OCI-LY3 (cell line): ENCODE measurements at regions not wholly inside any gene's neighbourhood (a gene's known extent, or its start where the extent isn't known, plus 50 kb on each side); places are given as distances from the start of the nearest gene placed in this dataset.

Source experiments
- H2AFZ ChIP-seq: fragments of 200-600, 300-600 bp; shearing (Covaris generic); 2 replicates; pipeline ENCODE4 v1.6.0; 2014; ENCODE audit warnings: antibody characterized with exemption, low read depth, low read length
- H3K27ac ChIP-seq: fragments of 200-600, 300-600 bp; sonication (generic); 2 replicates; pipeline ENCODE4 v1.5.1; 2014; ENCODE audit warnings: mild to moderate bottlenecking, low read length, moderate library complexity, mixed read lengths
- H3K27me3 ChIP-seq: fragments of 200-600, 300-600 bp; sonication (generic); 2 replicates; pipeline ENCODE4 v1.6.1; 2014; ENCODE audit warnings: low read depth, low read length, mixed read lengths
- H3K36me3 ChIP-seq: fragments of 200-600, 300-600 bp; sonication (generic); replicated peaks from 2 replicates; pipeline ENCODE3; 2014; ENCODE audit warnings: low read depth, low read length, mixed read lengths
- H3K4me1 ChIP-seq: fragments of 300-600, 200-600 bp; sonication (generic); 2 replicates; pipeline ENCODE4 v1.6.1; 2014; ENCODE audit warnings: low read length, mixed read lengths
- H3K4me2 ChIP-seq: fragments of 200-600, 300-600 bp; sonication (generic); 2 replicates; pipeline ENCODE4 v1.6.1; 2014; ENCODE audit warnings: low read length, mixed read lengths
- H3K4me3 ChIP-seq: fragments of 300-600, 200-600 bp; sonication (generic); 2 replicates; pipeline ENCODE4 v1.5.1; 2014; ENCODE audit warnings: antibody characterized with exemption, mild to moderate bottlenecking, low read length, moderate library complexity
- H3K79me2 ChIP-seq: fragments of 300-600, 200-600 bp; shearing (Covaris generic); 2 replicates; pipeline ENCODE4 v1.6.1; 2014; ENCODE audit warnings: mild to moderate bottlenecking, low read length, mixed read lengths
- H3K9ac ChIP-seq: fragments of 300-600, 200-600 bp; shearing (Covaris generic); 2 replicates; pipeline ENCODE4 v1.6.0; 2014; ENCODE audit warnings: mild to moderate bottlenecking, low read length, moderate library complexity
- H3K9me3 ChIP-seq: fragments of 200-600, 300-600 bp; shearing (Covaris generic); 2 replicates; pipeline ENCODE4 v1.6.1; 2014; ENCODE audit warnings: low read length, mixed read lengths; ENCODE audit not compliant: insufficient read depth
- H4K20me1 ChIP-seq: fragments of 200-600, 300-600 bp; sonication (generic); 2 replicates; pipeline ENCODE4 v1.6.1; 2016; ENCODE audit warnings: low read length, mixed read lengths; ENCODE audit not compliant: insufficient read depth
- EZH2phosphoT487 ChIP-seq: fragments of 200-600 bp; shearing (Covaris generic); IDR thresholded peaks from 2 replicates; pipeline ENCODE4 v1.6.1; 2018; ENCODE audit warnings: antibody characterized with exemption, mixed run types, low read depth
- TF ChIP-seq, protein P1 (sequence below): fragments of 200-600, 300-600 bp; sonication (generic); IDR thresholded peaks from 2 replicates; pipeline ENCODE4 v1.5.1; 2014; ENCODE audit warnings: antibody characterized with exemption, low read length, low read depth

DNA sequence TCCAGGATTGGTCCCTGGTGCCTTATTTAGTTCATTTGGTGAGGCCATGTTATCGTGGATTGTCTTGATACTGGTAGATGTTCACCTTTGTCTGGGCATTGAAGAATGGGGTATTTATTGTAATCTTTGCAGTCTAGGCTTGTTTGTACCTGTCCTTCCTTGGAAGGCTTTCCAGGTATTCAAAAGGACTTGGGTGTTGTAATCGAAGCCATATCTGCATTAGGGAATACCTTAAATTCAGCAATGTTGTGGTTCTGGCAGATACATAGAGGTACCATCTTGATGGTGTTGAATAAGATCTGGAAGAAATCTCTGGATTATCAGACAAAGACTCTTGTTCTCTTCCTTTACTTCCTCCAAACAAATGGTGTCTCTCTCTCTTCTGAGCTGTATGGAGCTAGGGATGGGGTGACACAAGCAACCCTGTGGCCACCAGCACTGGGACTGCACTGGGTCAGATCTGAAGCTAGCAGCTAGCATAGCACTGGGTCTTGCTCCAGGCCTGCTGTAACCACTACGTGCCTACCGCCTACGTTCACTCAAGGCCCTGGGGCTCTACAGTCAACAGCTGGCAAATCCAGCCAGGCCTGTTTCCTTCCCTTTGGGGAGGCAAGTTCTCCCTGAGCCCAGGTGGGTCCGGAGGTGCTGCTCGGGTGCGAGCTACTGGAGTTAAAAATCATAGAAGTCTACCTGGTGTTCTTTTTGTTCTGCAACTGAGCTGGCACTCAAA lies 261.1 kb upstream of the CITED2 start:
- Histone ChIP-seq H3K27ac (no peak overlapping the region), H3K4me3 (no peak overlapping the region), H3K9ac (no peak overlapping the region), H3K4me1 (no peaks in the 10 kb centered on the region), H4K20me1 (no peaks in the 10 kb centered on the region), H3K9me3 (no peaks in the 10 kb centered on the region), H3K4me2 (no peak overlapping the region), H3K27me3 (no peaks in the 10 kb centered on the region), H2AFZ (no peak overlapping the region), H3K79me2 (no peaks in the 10 kb centered on the region), H3K36me3 (no peaks in the 10 kb centered on the region)
- TF ChIP-seq, protein P1, sequence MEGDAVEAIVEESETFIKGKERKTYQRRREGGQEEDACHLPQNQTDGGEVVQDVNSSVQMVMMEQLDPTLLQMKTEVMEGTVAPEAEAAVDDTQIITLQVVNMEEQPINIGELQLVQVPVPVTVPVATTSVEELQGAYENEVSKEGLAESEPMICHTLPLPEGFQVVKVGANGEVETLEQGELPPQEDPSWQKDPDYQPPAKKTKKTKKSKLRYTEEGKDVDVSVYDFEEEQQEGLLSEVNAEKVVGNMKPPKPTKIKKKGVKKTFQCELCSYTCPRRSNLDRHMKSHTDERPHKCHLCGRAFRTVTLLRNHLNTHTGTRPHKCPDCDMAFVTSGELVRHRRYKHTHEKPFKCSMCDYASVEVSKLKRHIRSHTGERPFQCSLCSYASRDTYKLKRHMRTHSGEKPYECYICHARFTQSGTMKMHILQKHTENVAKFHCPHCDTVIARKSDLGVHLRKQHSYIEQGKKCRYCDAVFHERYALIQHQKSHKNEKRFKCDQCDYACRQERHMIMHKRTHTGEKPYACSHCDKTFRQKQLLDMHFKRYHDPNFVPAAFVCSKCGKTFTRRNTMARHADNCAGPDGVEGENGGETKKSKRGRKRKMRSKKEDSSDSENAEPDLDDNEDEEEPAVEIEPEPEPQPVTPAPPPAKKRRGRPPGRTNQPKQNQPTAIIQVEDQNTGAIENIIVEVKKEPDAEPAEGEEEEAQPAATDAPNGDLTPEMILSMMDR = no peak

DNA sequence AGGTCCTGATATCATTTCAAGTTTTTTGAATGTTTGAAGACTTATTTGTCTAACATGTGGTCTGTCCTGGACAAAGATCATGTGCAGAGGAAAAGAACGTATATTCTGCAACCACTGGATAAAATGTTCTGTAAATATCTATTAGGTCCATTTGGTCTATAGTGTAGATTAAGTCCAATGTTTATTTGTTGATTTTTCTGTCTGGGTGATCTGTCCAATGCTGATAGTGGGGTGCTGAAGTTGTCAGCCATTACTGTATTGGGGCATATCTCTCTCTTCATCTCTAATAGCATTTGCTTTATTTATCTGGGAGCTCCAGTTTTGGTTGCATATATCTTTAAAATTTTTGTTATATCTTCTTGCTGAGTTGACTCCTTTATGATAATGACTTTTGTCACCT lies 258.4 kb upstream of the CITED2 start:
- TF ChIP-seq, protein P1 = no peak
- no peak for TF ChIP-seq EZH2phosphoT487

DNA sequence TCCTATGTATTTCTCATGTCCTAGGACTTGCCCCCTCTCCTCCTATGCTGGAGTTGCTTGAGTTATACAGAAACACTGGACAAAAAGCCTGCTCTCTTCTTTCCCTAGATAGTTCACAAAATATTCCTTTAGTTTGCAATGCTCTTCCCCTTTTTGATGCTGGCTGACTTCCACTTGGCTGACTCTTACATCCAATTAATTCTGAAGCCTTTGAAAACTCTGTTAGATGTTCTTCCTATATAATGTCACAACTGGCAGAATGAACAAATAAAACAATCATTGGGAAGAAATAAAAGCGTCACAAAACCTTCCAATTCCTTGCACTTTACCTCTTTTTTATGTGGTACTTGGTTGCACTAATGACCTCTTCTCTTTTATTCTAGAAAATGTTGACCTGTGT lies 253.8 kb upstream of the CITED2 start:
- Histone ChIP-seq H4K20me1 (no peaks in the 10 kb centered on the region), H3K4me2 (no peak overlapping the region), H3K27ac (no peak overlapping the region), H2AFZ (no peak overlapping the region), H3K4me1 (no peaks in the 10 kb centered on the region), H3K9ac (no peak overlapping the region), H3K9me3 (no peaks in the 10 kb centered on the region), H3K27me3 (no peaks in the 10 kb centered on the region), H3K4me3 (no peak overlapping the region), H3K36me3 (no peaks in the 10 kb centered on the region), H3K79me2 (no peaks in the 10 kb centered on the region)
- TF ChIP-seq, protein P1 = no peak
- no peak for TF ChIP-seq EZH2phosphoT487

More for the DNA sequence above, 258.4 kb upstream of the CITED2 start:
- Histone ChIP-seq H3K9ac (no peak overlapping the region), H3K27me3 (no peaks in the 10 kb centered on the region), H3K4me1 (no peaks in the 10 kb centered on the region), H3K4me2 (no peak overlapping the region), H3K4me3 (no peak overlapping the region), H3K79me2 (no peaks in the 10 kb centered on the region), H3K36me3 (no peaks in the 10 kb centered on the region), H4K20me1 (no peaks in the 10 kb centered on the region), H3K9me3 (no peaks in the 10 kb centered on the region), H3K27ac (no peak overlapping the region), H2AFZ (no peak overlapping the region)

DNA sequence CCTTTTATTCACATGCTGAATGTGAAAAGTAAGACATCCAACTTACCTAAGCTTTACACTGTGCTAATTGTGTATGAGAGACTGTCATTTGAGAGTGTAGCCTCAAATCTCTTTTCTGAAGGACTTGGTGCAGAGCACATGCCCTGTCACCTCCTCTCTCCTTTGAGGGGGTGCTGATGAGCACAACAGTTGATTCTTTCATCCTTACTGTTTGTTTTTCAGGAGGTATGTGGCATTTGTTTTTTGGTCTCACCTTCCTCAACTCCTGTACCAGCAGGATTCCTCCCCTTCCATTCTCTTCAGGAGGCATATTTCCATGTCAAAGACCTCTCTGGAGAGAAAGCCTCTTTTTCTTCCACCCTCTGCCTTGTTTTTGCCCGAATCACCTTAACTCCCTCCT lies 252.6 kb upstream of the CITED2 start:
- H3K4me2 ChIP-seq = no peak overlapping the region
- H3K27ac ChIP-seq = no peak overlapping the region

More for the DNA sequence above, 252.6 kb upstream of the CITED2 start:
- Histone ChIP-seq H3K4me1 (no peaks in the 10 kb centered on the region), H3K4me3 (no peak overlapping the region), H3K36me3 (no peaks in the 10 kb centered on the region), H3K9me3 (no peaks in the 10 kb centered on the region), H4K20me1 (no peaks in the 10 kb centered on the region), H3K9ac (no peak overlapping the region), H2AFZ (no peak overlapping the region), H3K27me3 (no peaks in the 10 kb centered on the region), H3K79me2 (no peaks in the 10 kb centered on the region)
- TF ChIP-seq, protein P1 = no peak
- TF ChIP-seq EZH2phosphoT487 = no peak
